ENCODE measurements at regions not wholly inside any gene's neighbourhood (a gene's known extent, or its start where the extent isn't known, plus 50 kb on each side); places are given as distances from the start of the nearest gene placed in this dataset.

GRCh38 chr7:84700563-84701370 lies 486.1 kb downstream of the SEMA3D start:
- SMC1A ChIA-PET (ENCODE audit: uncharacterized antibody, unreplicated experiment): no interaction called here
- no peak for DNase-seq (ENCODE audit: low read depth, low spot score)
- Histone ChIP-seq H3K4me3 (no peak overlapping the region), H3K79me2 (ENCODE audit: control insufficient read depth, insufficient read depth, low read length) (no peaks in the 10 kb centered on the region), H3K27me3 (replicated peaks in 1 of 2; ENCODE audit: control insufficient read depth in 2 of 2, insufficient read depth in 2 of 2, low read length in 1 of 2) (no peaks in the 10 kb centered on the region), H3K4me2 (ENCODE audit: control insufficient read depth, insufficient read depth) (no peak overlapping the region), H3K9ac (ENCODE audit: control insufficient read depth, insufficient read depth, low read length) (no peak overlapping the region), H3K9me3 (replicated peaks; ENCODE audit: control insufficient read depth, insufficient read depth, low read length) (no peaks in the 10 kb centered on the region), H3K27ac (ENCODE audit: control insufficient read depth, insufficient read depth) (no peak overlapping the region), H3K4me1 (ENCODE audit: control insufficient read depth, insufficient read depth, low read length) (no peaks in the 10 kb centered on the region), H4K20me1 (ENCODE audit: control insufficient read depth, insufficient read depth) (no peaks in the 10 kb centered on the region), H2AFZ (ENCODE audit: control insufficient read depth, low read depth, low read length) (no peak overlapping the region), H3K36me3 (ENCODE audit: control insufficient read depth in 2 of 2, insufficient read depth in 2 of 2, low read length in 1 of 2) (no peaks in the 10 kb centered on the region)
- POLR2A ChIA-PET: no interaction called here
- CTCF ChIA-PET: no interaction called here
- in situ Hi-C loops (cut with MboI): no loop called here
- ATAC-seq: no peak
- no peak for FAIRE-seq
- WGBS (ENCODE audit: insufficient coverage, insufficient replicate concordance, low lambda C conversion rate, missing lambda C conversion rate): 25% methylated on average over 2 of the region's 2 CpGs
- no TSS peak for BruUV-seq (replicated peaks)
- RAD21 ChIA-PET (ENCODE audit: unreplicated experiment): no interaction called here
- intact Hi-C loops (cut with micrococcal nuclease; ENCODE audit: unreplicated experiment): no loop called here
- no peak for TF ChIP-seq SMAD5 (IDR thresholded peaks at IDR 0.05; ENCODE audit: low read depth)
- TF ChIP-seq GABPA (IDR thresholded peaks at IDR 0.05; ENCODE audit: low read depth): no peak
- TF ChIP-seq PRDM15 (CRISPR knock-in tag; IDR thresholded peaks at IDR 0.05): no peak
- no peak for TF ChIP-seq CREM (IDR thresholded peaks at IDR 0.05; ENCODE audit: low read depth)
- no peak for TF ChIP-seq NFYB (IDR thresholded peaks at IDR 0.05; ENCODE audit: insufficient read depth, low read depth, low read length)
- TF ChIP-seq RFX5 (IDR thresholded peaks at IDR 0.05; ENCODE audit: low read depth, low read length): no peak
- no peak for TF ChIP-seq HSF1 (IDR thresholded peaks at IDR 0.05; ENCODE audit: low read depth, low read length)
- no peak for TF ChIP-seq ESRRA (IDR thresholded peaks at IDR 0.05; ENCODE audit: low read length)
- TF ChIP-seq WRNIP1 (IDR thresholded peaks at IDR 0.05; ENCODE audit: borderline replicate concordance, low read depth, low read length): no peak
- TF ChIP-seq ATF3 (IDR thresholded peaks at IDR 0.05; ENCODE audit: borderline replicate concordance, extremely low read depth, low read depth, low read length): no peak
- no peak for TF ChIP-seq HDAC6 (IDR thresholded peaks at IDR 0.05; ENCODE audit: unreplicated experiment)
- no peak for TF ChIP-seq MEF2A (IDR thresholded peaks at IDR 0.05; ENCODE audit: insufficient read depth, low read depth, low read length)
- TF ChIP-seq BCL11A (IDR thresholded peaks at IDR 0.05; ENCODE audit: low read depth, low read length): no peak
- TF ChIP-seq RELB (IDR thresholded peaks at IDR 0.05; ENCODE audit: low read depth): no peak
- no peak for TF ChIP-seq SREBF2 (IDR thresholded peaks at IDR 0.05; ENCODE audit: low read length)
- no peak for TF ChIP-seq RAD51 (IDR thresholded peaks at IDR 0.05)
- TF ChIP-seq RELA (IDR thresholded peaks at IDR 0.05; ENCODE audit: borderline replicate concordance, partially characterized antibody): no peak
- TF ChIP-seq FOXK2 (IDR thresholded peaks at IDR 0.05): no peak
- no peak for TF ChIP-seq FOXM1 (IDR thresholded peaks at IDR 0.05; ENCODE audit: low read depth, low read length)

Measured in GM12878 (cell line).